ENCODE measurements at regions not wholly inside any gene's neighbourhood (a gene's known extent, or its start where the extent isn't known, plus 50 kb on each side); places are given as distances from the start of the nearest gene placed in this dataset.

GRCh38 chr12:73112035-73112816 is 840.1 kb downstream of the TRHDE start (continued):
- TF ChIP-seq CHD7 (IDR thresholded peaks at IDR 0.05; ENCODE audit: insufficient replicate concordance, low read length) (no peak), RFX5 (IDR thresholded peaks at IDR 0.05; ENCODE audit: borderline replicate concordance, low read depth, low read length) (no peak), HDAC2 (IDR thresholded peaks at IDR 0.05; ENCODE audit: borderline replicate concordance in 1 of 2, low read depth in 2 of 2, low read length in 2 of 2) (no peak), JUN (IDR thresholded peaks at IDR 0.05; ENCODE audit: low read depth, low read length) (no peak), GTF2F1 (IDR thresholded peaks at IDR 0.05; ENCODE audit: borderline replicate concordance, low read depth, low read length) (no peak), CHD2 (IDR thresholded peaks at IDR 0.05; ENCODE audit: low read length) (no peak), POU5F1 (IDR thresholded peaks at IDR 0.05; ENCODE audit: low read depth, low read length) (no peak), SP2 (IDR thresholded peaks at IDR 0.05; ENCODE audit: low read length) (no peak), ATF3 (IDR thresholded peaks at IDR 0.05; ENCODE audit: insufficient read depth, low read depth, low read length) (no peak), POLR2A (IDR thresholded peaks at IDR 0.05; ENCODE audit: control extremely low read depth in 1 of 2, low read depth in 2 of 2, low read length in 2 of 2) (no peak), HDAC6 (IDR thresholded peaks at IDR 0.05; ENCODE audit: low read depth, low read length) (no peak)

Measured in H1 (cell line).